GM23338 (cell line): ENCODE measurements at regions not wholly inside any gene's neighbourhood (a gene's known extent, or its start where the extent isn't known, plus 50 kb on each side); places are given as distances from the start of the nearest gene placed in this dataset.

Experiments used
- ATAC-seq: fragments of 200-7000 bp; cut with Tn5 transposase; 3 replicates; pipeline ENCODE4 v1.9.1; 2020
- DNase-seq: peaks from one replicate; pipeline ENCODE4 v3.0.0-alpha.2; 2015; ENCODE audit warnings: low spot score
- H2AFZ ChIP-seq: fragments of 200-600 bp; sonication (generic); 2 replicates; pipeline ENCODE4 v1.8.0; 2016; ENCODE audit warnings: antibody characterized with exemption, mild to moderate bottlenecking, moderate library complexity
- H3F3A ChIP-seq: fragments of 200-600 bp; sonication (generic); replicated peaks from 2 replicates; pipeline ENCODE4 v1.8.0; 2017; ENCODE audit warnings: antibody characterized with exemption, mixed run types, low read depth
- H3K27ac ChIP-seq: fragments of 200-600 bp; sonication (generic); 2 replicates; pipeline ENCODE4 v1.6.1; 2016; ENCODE audit warnings: low read depth
- H3K27me3 ChIP-seq: fragments of 200-600 bp; sonication (generic); 2 replicates; pipeline ENCODE4 v1.8.0; 2016; ENCODE audit warnings: mild to moderate bottlenecking, mixed run types, moderate library complexity; ENCODE audit not compliant: insufficient read depth
- H3K36me3 ChIP-seq: fragments of 200-600 bp; sonication (generic); 2 replicates; pipeline ENCODE4 v1.8.0; 2016; ENCODE audit warnings: mild to moderate bottlenecking; ENCODE audit not compliant: insufficient read depth
- H3K4me1 ChIP-seq: fragments of 200-600 bp; sonication (generic); 2 replicates; pipeline ENCODE4 v1.8.0; 2016; ENCODE audit warnings: mild to moderate bottlenecking, moderate library complexity; ENCODE audit not compliant: insufficient read depth
- H3K4me2 ChIP-seq: fragments of 200-600 bp; sonication (generic); 2 replicates; pipeline ENCODE4 v1.7.1; 2017; ENCODE audit warnings: mixed run types
- H3K4me3 ChIP-seq: fragments of 200-600 bp; sonication (generic); 2 replicates; pipeline ENCODE4 v1.6.1; 2016; ENCODE audit warnings: mixed run types
- H3K79me2 ChIP-seq: fragments of 200-600 bp; sonication (generic); replicated peaks from 2 replicates; pipeline ENCODE4 v1.8.0; 2017; ENCODE audit warnings: mild to moderate bottlenecking; ENCODE audit not compliant: insufficient read depth
- H3K9me2 ChIP-seq: fragments of 200-600 bp; sonication (generic); 2 replicates; pipeline ENCODE4 v1.8.0; 2017; ENCODE audit not compliant: insufficient read depth
- H4K20me1 ChIP-seq: fragments of 200-600 bp; sonication (generic); replicated peaks from 2 replicates; pipeline ENCODE4 v1.8.0; 2017; ENCODE audit warnings: mild to moderate bottlenecking; ENCODE audit not compliant: insufficient read depth
- H3K27ac Mint-ChIP-seq: 2 replicates; pipeline ENCODE4 v1.8.0; 2020; ENCODE audit warnings: inconsistent platforms, mild to moderate bottlenecking, moderate library complexity, mixed read lengths
- H3K27me3 Mint-ChIP-seq: 3 replicates; pipeline ENCODE4 v1.8.0; 2022; ENCODE audit warnings: low read depth, mild to moderate bottlenecking, moderate library complexity, mixed read lengths, inconsistent platforms; ENCODE audit not compliant: insufficient read depth, poor library complexity
- H3K36me3 Mint-ChIP-seq: 3 replicates; pipeline ENCODE4 v1.8.0; 2021; ENCODE audit warnings: low read depth, mild to moderate bottlenecking, inconsistent platforms, moderate library complexity, mixed read lengths
- H3K4me1 Mint-ChIP-seq: 3 replicates; pipeline ENCODE4 v1.8.0; 2020; ENCODE audit warnings: mild to moderate bottlenecking, inconsistent platforms, mixed read lengths
- H3K4me3 Mint-ChIP-seq: 3 replicates; pipeline ENCODE4 v1.8.0; 2021; ENCODE audit warnings: moderate library complexity, mild to moderate bottlenecking, inconsistent platforms, mixed read lengths
- H3K9me3 Mint-ChIP-seq: 3 replicates; pipeline ENCODE4 v1.8.0; 2020; ENCODE audit warnings: moderate library complexity, mild to moderate bottlenecking, inconsistent platforms, mixed read lengths
- CTCF ChIP-seq, 2 experiments: fragments of 200-600 bp in 1 of 2; sonication (generic) in 1 of 2; conservative IDR thresholded peaks; 2 replicates each; pipeline versions ENCODE4 v1.5.1 to v1.6.1; 2016 to 2017; ENCODE audit warnings: antibody characterized with exemption in 2 of 2, low read depth in 2 of 2, mild to moderate bottlenecking in 2 of 2, moderate library complexity in 1 of 2
- EZH2 ChIP-seq: fragments of 200-600 bp; sonication (generic); IDR thresholded peaks from one replicate; pipeline ENCODE4 v1.8.0; 2017; ENCODE audit warnings: antibody characterized with exemption, mild to moderate bottlenecking, low read depth; ENCODE audit not compliant: unreplicated experiment
- EZH2phosphoT487 ChIP-seq: fragments of 200-600 bp; sonication (generic); IDR thresholded peaks from one replicate; pipeline ENCODE4 v1.8.1; 2018; ENCODE audit warnings: antibody characterized with exemption; ENCODE audit not compliant: unreplicated experiment
- JUNB ChIP-seq: IDR thresholded peaks from one replicate; pipeline ENCODE4 v1.6.1; 2016; ENCODE audit warnings: antibody characterized with exemption; ENCODE audit not compliant: unreplicated experiment
- POLR2AphosphoS5 ChIP-seq: IDR thresholded peaks from 2 replicates; pipeline ENCODE4 v1.6.1; 2016; ENCODE audit warnings: antibody characterized with exemption, low read depth
- REST ChIP-seq: IDR thresholded peaks from one replicate; pipeline ENCODE4 v1.6.1; 2018; ENCODE audit warnings: antibody characterized with exemption; ENCODE audit not compliant: unreplicated experiment
- ZNF114 ChIP-seq: fragments of 250-450 bp; sonication (Bioruptor Pico); IDR thresholded peaks from 2 replicates; pipeline ENCODE4 v1.5.0; 2020; ENCODE audit warnings: mild to moderate bottlenecking, moderate library complexity

- Mint-ChIP-seq H3K27me3 (peaks cover 6% of the 10 kb centered on the region), H3K9me3 (no peaks in the 10 kb centered on the region), H3K27ac (no peak overlapping the region), H3K4me1 (peaks cover 4% of the 10 kb centered on the region), H3K36me3 (no peaks in the 10 kb centered on the region), H3K4me3 (no peak overlapping the region)
- no peaks in the 10 kb centered on the region for H3K27me3 ChIP-seq
- H3K4me3 ChIP-seq: no peak overlapping the region
- H3K4me1 ChIP-seq: peaks cover 9% of the 10 kb centered on the region
- ATAC-seq (no peak), DNase-seq (no peak)
- no peaks in the 10 kb centered on the region for H4K20me1 ChIP-seq
- no peak overlapping the region for H3K4me2 ChIP-seq
- no peak for TF ChIP-seq REST
- no peaks in the 10 kb centered on the region for H3K36me3 ChIP-seq
- H3K9me2 ChIP-seq: no peaks in the 10 kb centered on the region
- H3K27ac ChIP-seq: no peak overlapping the region
- H3K79me2 ChIP-seq: no peaks in the 10 kb centered on the region
- no peaks in the 10 kb centered on the region for H3F3A ChIP-seq
- peak overlapping the region; percentile 32; the same call in 1 of the 2 replicates for H2AFZ ChIP-seq
Observed at GRCh38 chr12:115864396-115864795, 413.1 kb downstream of the MED13L start.

- no peaks in the 10 kb centered on the region for H3K79me2 ChIP-seq
- Mint-ChIP-seq H3K9me3 (no peaks in the 10 kb centered on the region), H3K27me3 (peaks cover 4% of the 10 kb centered on the region), H3K4me3 (no peak overlapping the region), H3K36me3 (no peaks in the 10 kb centered on the region), H3K4me1 (peaks cover 8% of the 10 kb centered on the region), H3K27ac (no peak overlapping the region)
- H3K4me1 ChIP-seq: peaks cover 9% of the 10 kb centered on the region
- H3K4me2 ChIP-seq: no peak overlapping the region
- no peak for ATAC-seq
- H3K9me2 ChIP-seq: no peaks in the 10 kb centered on the region
- no peak overlapping the region for H2AFZ ChIP-seq
- H4K20me1 ChIP-seq: no peaks in the 10 kb centered on the region
- H3K27me3 ChIP-seq: no peaks in the 10 kb centered on the region
- H3F3A ChIP-seq: no peaks in the 10 kb centered on the region
- H3K27ac ChIP-seq: no peak overlapping the region
- H3K4me3 ChIP-seq: no peak overlapping the region
- DNase-seq: no peak
- H3K36me3 ChIP-seq: no peaks in the 10 kb centered on the region
- TF ChIP-seq JUNB: no peak
- TF ChIP-seq EZH2: no peak
- no peak for TF ChIP-seq POLR2AphosphoS5
- no peak for TF ChIP-seq EZH2phosphoT487
- no peak for TF ChIP-seq REST
- no peak for TF ChIP-seq ZNF114 (CRISPR knock-in tag)
- TF ChIP-seq CTCF (conservative IDR thresholded peaks at IDR 0.05; ENCODE audit: low read depth in 2 of 2): no peak
Observed at GRCh38 chr12:115860619-115861018, 416.9 kb downstream of the MED13L start.
